ENCODE measurements at regions not wholly inside any gene's neighbourhood (a gene's known extent, or its start where the extent isn't known, plus 50 kb on each side); places are given as distances from the start of the nearest gene placed in this dataset.

DNA sequence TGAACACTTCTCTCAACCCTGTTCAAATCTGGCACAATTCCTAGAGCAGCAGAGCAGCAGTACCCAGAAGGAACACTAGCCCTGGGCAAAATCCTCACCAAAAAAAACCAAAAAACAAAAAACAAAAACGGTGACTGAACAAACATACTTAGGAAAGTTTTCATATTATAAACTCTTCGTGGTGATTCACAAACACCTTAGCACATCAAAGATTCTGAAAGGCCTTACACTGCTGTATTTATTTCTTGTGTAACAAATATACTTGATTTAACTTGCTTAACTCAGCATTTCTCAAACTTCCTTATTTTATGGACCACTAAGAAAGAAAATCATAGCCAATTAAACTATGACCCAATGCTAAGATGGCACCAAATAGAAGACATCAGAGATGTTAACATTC, 57.8 kb upstream of the RREB1 start:
- no peak for DNase-seq (ENCODE audit: low read depth in 2 of 2)

DNA sequence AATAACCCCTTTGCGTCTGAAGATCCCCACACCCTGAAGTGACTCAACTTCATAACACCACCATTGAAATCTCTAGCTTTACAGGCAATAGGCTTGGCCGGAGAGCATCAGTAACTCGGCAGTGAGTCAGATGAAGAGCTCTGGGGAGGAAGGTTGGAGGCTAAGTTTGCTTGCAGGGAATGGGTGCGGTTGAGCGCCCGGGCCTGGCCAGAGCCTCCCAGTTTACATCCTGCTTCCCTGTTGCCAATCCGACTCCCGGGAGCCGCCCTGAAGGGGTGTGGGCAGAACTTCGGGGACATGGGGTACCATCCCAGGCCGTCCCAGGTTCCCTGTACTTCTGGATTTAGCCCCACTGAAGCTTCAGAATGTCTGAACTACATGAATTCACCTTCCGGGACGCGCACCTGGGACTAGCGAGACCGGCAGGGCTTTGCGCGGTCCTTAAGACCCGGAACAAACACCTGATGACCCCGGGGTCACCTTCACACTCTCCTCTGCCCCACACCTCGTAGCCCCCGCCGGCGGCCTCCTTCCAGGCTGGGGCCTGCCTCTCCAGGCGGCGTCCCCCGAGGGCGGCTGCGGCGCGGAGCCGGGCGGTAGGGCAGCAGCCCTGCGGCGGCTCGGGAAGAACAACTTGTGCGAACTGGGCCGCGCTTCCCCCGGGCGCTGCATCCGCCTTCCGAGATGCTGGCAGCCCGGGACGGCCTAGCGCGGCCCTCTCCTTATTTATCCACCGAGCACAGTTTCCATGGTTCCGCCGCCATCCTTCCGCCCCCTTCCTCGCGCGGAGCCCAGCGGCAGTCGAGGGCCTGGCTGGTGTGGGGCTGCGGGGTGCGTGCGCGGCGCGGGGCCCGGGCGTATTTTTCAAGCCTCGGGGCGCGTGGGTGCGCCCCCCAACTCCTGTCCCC, 56.6 kb upstream of the RREB1 start:
- DNase-seq (ENCODE audit: low read depth in 2 of 2), result no peak

DNA sequence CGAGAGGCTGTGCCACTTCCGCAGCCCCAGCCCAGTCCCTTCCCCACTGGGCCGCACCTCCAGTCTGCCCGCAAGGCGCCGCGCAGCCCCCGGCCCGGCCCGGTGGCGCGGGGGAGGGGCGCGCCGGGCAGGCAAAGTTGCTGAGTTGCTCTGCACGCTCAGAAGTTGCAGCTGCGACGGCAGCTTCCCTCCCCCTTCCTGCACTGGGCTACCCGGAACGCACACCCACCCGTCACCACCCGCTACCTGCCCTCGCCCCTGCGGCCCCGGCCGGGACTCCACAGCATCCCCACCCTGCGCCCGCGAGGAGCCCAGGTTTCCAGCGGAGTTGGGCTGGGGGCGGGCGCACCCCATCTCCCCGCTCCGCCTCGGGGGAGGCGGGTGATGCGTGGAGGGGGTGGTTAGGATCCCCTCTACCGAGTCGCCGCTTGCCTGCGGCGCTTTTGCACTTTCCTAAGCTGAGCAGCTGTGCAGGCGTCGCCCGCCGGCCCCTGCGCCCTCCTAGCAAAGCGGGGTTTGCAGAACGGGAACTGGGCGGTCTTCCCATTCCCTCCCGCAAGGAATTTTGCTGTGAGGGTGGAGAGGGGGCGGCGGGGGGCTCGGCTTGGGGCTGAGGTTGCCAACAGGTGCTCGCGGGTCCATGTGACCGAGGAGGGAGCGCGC, 55.9 kb upstream of the RREB1 start:
- DNase-seq (ENCODE audit: low read depth in 2 of 2), result peak; percentile 14 to 20

DNA sequence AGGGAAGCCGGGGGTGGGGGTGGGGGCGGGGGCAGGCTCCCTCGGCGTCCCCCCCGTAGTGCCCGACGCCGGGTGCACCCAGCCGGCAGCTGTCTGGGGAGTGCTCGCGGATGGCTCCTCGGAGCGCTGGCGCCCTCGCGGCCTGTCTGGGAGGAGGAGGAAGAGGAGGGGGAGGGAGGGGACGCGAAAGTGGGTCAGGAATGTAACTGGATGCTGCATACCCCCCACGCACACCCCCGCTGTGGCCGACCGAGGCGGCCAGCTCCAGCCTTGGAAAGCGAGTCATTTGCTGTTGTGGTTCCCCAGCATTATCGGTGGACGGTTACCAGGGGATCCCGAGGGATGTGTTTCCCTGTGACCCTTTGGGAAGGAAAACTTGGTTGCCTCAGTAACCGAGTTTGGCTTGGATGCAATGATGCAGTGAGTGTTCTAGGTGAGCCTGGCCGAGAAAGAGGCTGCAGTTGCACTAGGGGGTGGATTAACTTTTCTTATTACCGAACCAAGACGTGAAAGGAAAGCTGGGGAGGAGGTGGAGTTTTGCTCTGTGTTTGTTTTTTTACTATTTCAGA, 55.2 kb upstream of the RREB1 start:
- DNase-seq (ENCODE audit: low read depth in 2 of 2), result no peak

DNA sequence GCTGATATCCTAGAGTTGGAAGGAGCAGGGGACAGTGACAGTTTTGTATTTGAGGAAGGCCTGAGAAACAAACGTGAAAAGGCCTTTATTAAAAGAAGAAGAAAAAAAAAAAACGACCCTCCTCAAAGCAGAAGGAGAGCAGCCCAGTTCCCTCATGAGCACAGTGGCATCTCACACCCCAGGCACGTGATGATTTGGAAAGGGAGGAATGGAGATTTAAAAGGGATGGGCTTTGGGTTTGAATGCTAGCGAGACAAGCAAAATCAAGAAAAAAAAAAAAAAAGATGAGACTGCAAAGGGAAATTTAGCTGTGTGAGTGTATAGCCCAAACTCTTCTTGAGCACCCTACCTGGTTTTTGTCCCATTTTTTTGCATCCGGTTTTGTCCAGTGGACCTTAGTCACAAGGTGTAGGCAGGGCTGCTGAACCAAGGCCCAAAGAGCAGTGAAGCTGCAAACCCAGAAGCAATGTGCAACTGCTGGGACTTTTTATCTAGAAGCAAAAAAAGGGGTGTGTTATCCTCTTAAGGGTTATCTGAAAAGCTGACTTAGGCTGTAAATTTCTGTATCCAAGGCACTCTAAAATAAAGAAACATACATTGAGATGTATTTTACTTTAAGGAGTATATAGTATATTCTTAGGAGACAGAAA, 54.5 kb upstream of the RREB1 start:
- no peak for DNase-seq (ENCODE audit: low read depth in 2 of 2)
